ENCODE measurements at regions not wholly inside any gene's neighbourhood (a gene's known extent, or its start where the extent isn't known, plus 50 kb on each side); places are given as distances from the start of the nearest gene placed in this dataset.

- peak; percentile 88 for TF ChIP-seq ZNF280D (CRISPR knock-in tag; IDR thresholded peaks at IDR 0.05)
- no peak for TF ChIP-seq ZNF33A (CRISPR knock-in tag; IDR thresholded peaks at IDR 0.05; ENCODE audit: borderline replicate concordance)
- TF ChIP-seq NRL (CRISPR knock-in tag; IDR thresholded peaks at IDR 0.05; ENCODE audit: borderline replicate concordance), result 0 out of 2 replicates have a peak, but pooled peaks have one; percentile 54
- TF ChIP-seq, protein P1, sequence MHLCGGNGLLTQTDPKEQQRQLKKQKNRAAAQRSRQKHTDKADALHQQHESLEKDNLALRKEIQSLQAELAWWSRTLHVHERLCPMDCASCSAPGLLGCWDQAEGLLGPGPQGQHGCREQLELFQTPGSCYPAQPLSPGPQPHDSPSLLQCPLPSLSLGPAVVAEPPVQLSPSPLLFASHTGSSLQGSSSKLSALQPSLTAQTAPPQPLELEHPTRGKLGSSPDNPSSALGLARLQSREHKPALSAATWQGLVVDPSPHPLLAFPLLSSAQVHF (CRISPR knock-in tag; IDR thresholded peaks at IDR 0.05), result 0 out of 2 replicates have a peak, but pooled peaks have one; percentile 61
- TF ChIP-seq SP4 (CRISPR knock-in tag; IDR thresholded peaks at IDR 0.05), result peak; percentile 32; the same call in 1 of the 2 replicates
- TF ChIP-seq ZNF318 (CRISPR knock-in tag; IDR thresholded peaks at IDR 0.05), result 0 out of 2 replicates have a peak, but pooled peaks have one; percentile 23
- TF ChIP-seq ZNF446 (CRISPR knock-in tag; IDR thresholded peaks at IDR 0.05), result 0 out of 2 replicates have a peak, but pooled peaks have one; percentile 15
- no peak for TF ChIP-seq SMAD9 (CRISPR knock-in tag; IDR thresholded peaks at IDR 0.05)
- TF ChIP-seq, protein P2, sequence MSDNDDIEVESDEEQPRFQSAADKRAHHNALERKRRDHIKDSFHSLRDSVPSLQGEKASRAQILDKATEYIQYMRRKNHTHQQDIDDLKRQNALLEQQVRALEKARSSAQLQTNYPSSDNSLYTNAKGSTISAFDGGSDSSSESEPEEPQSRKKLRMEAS (IDR thresholded peaks at IDR 0.05), result no peak; the same call in 1 of the 2 replicates
- 0 out of 2 replicates have a peak, but pooled peaks have one; percentile 9 for TF ChIP-seq POLR2AphosphoS5 (IDR thresholded peaks at IDR 0.05; ENCODE audit: low read depth, low read length)
- peak; percentile 66 for TF ChIP-seq JUNB (CRISPR knock-in tag; IDR thresholded peaks at IDR 0.05; ENCODE audit: borderline replicate concordance)
- TF ChIP-seq SALL1 (CRISPR knock-in tag; IDR thresholded peaks at IDR 0.05), result 0 out of 2 replicates have a peak, but pooled peaks have one; percentile 8
- TF ChIP-seq BCL6 (CRISPR knock-in tag; IDR thresholded peaks at IDR 0.05), result no peak
- no peak for TF ChIP-seq ATAD3A (CRISPR knock-in tag; IDR thresholded peaks at IDR 0.05)
- no peak for TF ChIP-seq ZNF496 (CRISPR knock-in tag; IDR thresholded peaks at IDR 0.05; ENCODE audit: insufficient replicate concordance)
- no peak for TF ChIP-seq ZNF180 (CRISPR knock-in tag; IDR thresholded peaks at IDR 0.05; ENCODE audit: borderline replicate concordance, low read depth)
- TF ChIP-seq HOXA7 (CRISPR knock-in tag; IDR thresholded peaks at IDR 0.05), result 0 out of 2 replicates have a peak, but pooled peaks have one; percentile 57
- 0 out of 2 replicates have a peak, but pooled peaks have one; percentile 6 for TF ChIP-seq ZBTB38 (CRISPR knock-in tag; IDR thresholded peaks at IDR 0.05)
These were observed 123.7 kb upstream of the RNF32 start (continued) for GRCh38 chr7:156516791-156517378.

All from HepG2 (cell line).